BLaER1 (cell line): ENCODE measurements at regions not wholly inside any gene's neighbourhood (a gene's known extent, or its start where the extent isn't known, plus 50 kb on each side); places are given as distances from the start of the nearest gene placed in this dataset.
"Not testable (repeated sequence)": the region's sequence is repeated elsewhere in the genome, so short reads cannot be mapped to it uniquely, and the experiment has no call there.

Experiments used
- H3K27ac ChIP-seq: shearing (Covaris generic); formaldehyde crosslinking; 2 replicates; pipeline ENCODE4 v1.8.1; 2022
- H3K27me3 ChIP-seq: shearing (Covaris generic); formaldehyde crosslinking; 2 replicates; pipeline ENCODE4 v1.8.1; 2022
- H3K36me3 ChIP-seq: shearing (Covaris generic); formaldehyde crosslinking; 2 replicates; pipeline ENCODE4 v1.8.1; 2022
- H3K4me1 ChIP-seq: shearing (Covaris generic); formaldehyde crosslinking; 2 replicates; pipeline ENCODE4 v1.8.1; 2022
- H3K4me2 ChIP-seq: shearing (Covaris generic); formaldehyde crosslinking; 2 replicates; pipeline ENCODE4 v1.8.1; 2022
- H3K4me3 ChIP-seq: shearing (Covaris generic); formaldehyde crosslinking; 2 replicates; pipeline ENCODE4 v1.8.1; 2022
- H3K9ac ChIP-seq: shearing (Covaris generic); formaldehyde crosslinking; 2 replicates; pipeline ENCODE4 v1.8.1; 2022
- H3K9me3 ChIP-seq: shearing (Covaris generic); formaldehyde crosslinking; 2 replicates; pipeline ENCODE4 v1.8.1; 2022
- H4K20me1 ChIP-seq: shearing (Covaris generic); formaldehyde crosslinking; 2 replicates; pipeline ENCODE4 v1.8.1; 2022
- Cebpa-rat ChIP-seq: shearing (Covaris generic); IDR thresholded peaks from 2 replicates; pipeline ENCODE4 v1.8.1; 2022

DNA sequence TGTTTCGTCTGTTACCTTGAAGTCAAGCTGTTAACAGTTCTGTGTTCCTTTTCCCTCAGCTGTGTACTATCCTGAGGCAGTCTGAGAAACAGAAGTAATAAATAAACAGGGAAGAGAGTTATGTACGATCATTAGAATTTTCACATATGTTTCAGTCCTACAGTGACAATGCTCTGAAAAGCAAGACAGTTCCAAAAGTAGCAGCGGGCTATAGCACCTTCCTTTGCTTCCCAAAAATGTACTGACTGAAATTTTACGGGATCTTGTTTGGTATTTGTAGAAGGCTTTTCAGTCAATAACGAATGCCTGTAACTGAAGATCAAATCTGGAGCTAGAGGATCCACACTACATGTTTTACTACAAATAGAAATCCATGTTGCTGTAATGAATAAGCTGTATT lies 428.1 kb downstream of the PYDC2 start:
- H3K4me2 ChIP-seq, result no peak overlapping the region
- no peak for TF ChIP-seq Cebpa-rat
- H3K27ac ChIP-seq, result no peak overlapping the region
- H3K9me3 ChIP-seq, result no peaks in the 10 kb centered on the region
- no peaks in the 10 kb centered on the region for H3K4me1 ChIP-seq
- H4K20me1 ChIP-seq, result no peaks in the 10 kb centered on the region
- no peak overlapping the region for H3K9ac ChIP-seq
- H3K36me3 ChIP-seq, result no peaks in the 10 kb centered on the region
- H3K27me3 ChIP-seq, result no peaks in the 10 kb centered on the region
- H3K4me3 ChIP-seq, result no peak overlapping the region

DNA sequence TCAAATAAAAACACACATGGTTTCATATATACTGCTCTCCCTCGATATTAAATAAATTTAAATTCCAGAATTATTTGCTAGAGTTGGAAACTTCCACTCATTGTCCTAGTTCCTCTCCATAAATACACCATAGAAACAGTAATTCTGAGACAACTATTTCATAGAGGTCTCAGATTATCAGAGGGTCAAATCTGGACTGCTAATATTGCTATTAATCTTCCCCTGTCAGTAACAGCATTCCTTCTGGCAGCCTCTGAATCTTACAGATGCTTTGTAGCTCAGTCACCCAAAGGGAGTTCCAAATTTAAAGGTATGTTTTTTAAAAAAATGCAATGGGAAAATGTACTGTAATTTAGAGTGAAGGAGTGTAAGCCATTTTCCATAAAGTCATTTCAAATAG lies 428.8 kb downstream of the PYDC2 start:
- H4K20me1 ChIP-seq, result no peaks in the 10 kb centered on the region
- no peak overlapping the region for H3K4me3 ChIP-seq
- no peak overlapping the region for H3K27ac ChIP-seq
- no peaks in the 10 kb centered on the region for H3K27me3 ChIP-seq
- H3K4me2 ChIP-seq, result no peak overlapping the region
- H3K36me3 ChIP-seq, result no peaks in the 10 kb centered on the region
- no peak for TF ChIP-seq Cebpa-rat
- H3K9me3 ChIP-seq, result no peaks in the 10 kb centered on the region
- H3K9ac ChIP-seq, result no peak overlapping the region
- no peaks in the 10 kb centered on the region for H3K4me1 ChIP-seq

DNA sequence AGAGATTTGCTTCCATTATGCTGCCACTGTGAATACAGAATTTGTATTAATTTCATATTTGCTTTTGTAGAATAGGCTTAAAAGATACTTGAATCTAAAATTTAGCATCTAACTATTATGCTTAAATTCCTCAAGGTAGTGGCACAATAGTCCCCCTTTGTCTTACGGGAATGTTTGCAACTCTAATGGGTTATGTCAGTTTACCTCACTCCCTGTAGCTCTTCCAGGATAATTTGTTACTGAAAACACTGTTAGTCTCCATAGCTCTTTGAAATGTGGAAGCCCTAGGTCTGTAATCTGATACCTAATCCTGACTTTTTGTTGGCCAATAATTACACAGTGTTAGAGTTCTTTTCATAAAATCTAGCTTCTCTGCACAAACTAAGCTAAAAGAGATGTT lies 433.4 kb downstream of the PYDC2 start:
- no peaks in the 10 kb centered on the region for H4K20me1 ChIP-seq
- no peak overlapping the region for H3K9ac ChIP-seq
- H3K4me3 ChIP-seq, result no peak overlapping the region
- no peak overlapping the region for H3K4me2 ChIP-seq
- H3K27ac ChIP-seq, result no peak overlapping the region
- no peaks in the 10 kb centered on the region for H3K4me1 ChIP-seq
- H3K36me3 ChIP-seq, result no peaks in the 10 kb centered on the region
- no peaks in the 10 kb centered on the region for H3K27me3 ChIP-seq
- no peak for TF ChIP-seq Cebpa-rat
- no peaks in the 10 kb centered on the region for H3K9me3 ChIP-seq

DNA sequence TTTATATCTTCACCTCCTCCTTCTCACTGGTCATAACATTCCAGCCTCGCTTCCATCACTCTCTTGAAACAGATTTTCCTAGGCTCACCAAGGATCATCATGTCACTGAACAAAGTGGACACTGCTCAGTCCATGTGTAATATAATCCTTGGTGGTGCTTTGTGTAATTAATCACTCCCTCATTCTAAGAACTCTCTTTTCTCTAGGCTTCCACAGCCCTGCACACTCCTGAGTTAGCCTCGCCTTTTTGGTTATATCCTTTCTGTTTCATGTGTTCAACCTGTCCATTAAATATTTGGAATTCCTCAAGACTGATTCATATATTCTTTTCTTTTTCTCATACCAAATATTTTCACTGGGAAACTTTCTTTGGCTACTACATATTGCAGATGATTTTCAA lies 440.8 kb downstream of the PYDC2 start:
- no peaks in the 10 kb centered on the region for H3K27me3 ChIP-seq

DNA sequence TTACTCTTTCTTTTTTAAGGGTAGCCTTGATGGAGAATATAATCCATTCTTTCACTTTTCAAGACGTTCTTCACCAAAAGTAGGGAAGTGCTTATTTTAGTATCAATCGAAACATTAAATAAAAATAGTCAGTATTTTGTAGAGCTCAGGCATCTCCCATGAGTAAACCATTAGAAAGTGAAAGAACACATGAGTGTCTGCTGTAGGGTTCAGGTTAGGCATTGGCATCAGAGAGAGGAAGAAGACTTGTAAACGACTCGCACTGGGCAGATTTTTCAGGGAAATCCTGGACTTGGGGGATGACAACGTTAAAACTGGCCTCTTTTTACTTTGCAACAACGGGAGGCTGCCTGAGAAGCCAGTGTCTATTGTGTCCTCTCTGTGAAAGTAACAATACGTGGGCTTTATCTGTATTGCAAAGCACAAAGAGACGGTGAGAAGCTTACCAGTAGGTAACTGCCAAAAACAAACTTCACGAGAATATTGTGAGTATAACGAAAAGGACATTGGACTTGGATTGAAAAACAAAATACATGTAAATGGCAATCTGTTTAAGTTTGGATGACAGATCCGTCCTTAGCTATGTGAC lies 451.7 kb downstream of the PYDC2 start:
- no peak for TF ChIP-seq Cebpa-rat
- Histone ChIP-seq H3K4me1 (0 out of 2 replicates have a peak, but pooled peaks cover 4% of the 10 kb centered on the region), H3K4me2 (0 out of 2 replicates have a peak overlapping the region, but pooled peaks have one; percentile 7), H3K9me3 (no peaks in the 10 kb centered on the region), H3K27me3 (no peaks in the 10 kb centered on the region), H3K36me3 (no peaks in the 10 kb centered on the region), H4K20me1 (no peaks in the 10 kb centered on the region), H3K27ac (no peak overlapping the region), H3K4me3 (no peak overlapping the region), H3K9ac (no peak overlapping the region)

More for the DNA sequence above, 440.8 kb downstream of the PYDC2 start:
- H3K4me3 ChIP-seq, result no peak overlapping the region
- H3K9me3 ChIP-seq, result no peaks in the 10 kb centered on the region
- no peak for TF ChIP-seq Cebpa-rat
- no peaks in the 10 kb centered on the region for H3K36me3 ChIP-seq
- no peak overlapping the region for H3K9ac ChIP-seq
- no peak overlapping the region for H3K4me2 ChIP-seq
- H3K4me1 ChIP-seq, result no peaks in the 10 kb centered on the region
- no peak overlapping the region for H3K27ac ChIP-seq
- H4K20me1 ChIP-seq, result no peaks in the 10 kb centered on the region

DNA sequence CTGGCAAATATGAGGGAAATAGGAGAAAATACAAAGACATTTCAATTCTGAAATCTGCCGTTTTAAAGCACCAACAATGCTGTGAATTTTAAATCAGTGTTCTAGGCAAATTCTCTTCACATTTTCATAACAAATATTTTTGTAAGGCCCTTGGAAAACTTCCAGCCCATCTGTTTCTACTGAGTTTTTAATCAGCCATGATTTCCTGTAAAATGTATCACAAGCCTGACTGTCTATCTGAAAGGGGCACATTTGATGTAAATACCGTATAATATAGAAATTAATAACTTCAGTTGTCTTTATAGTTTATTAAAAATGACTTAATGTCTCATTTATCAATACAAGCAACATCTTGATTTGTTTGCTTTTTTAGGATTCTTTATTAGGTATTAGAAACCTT lies 454.7 kb downstream of the PYDC2 start:
- H4K20me1 ChIP-seq, result no peaks in the 10 kb centered on the region
- no peak for TF ChIP-seq Cebpa-rat

DNA sequence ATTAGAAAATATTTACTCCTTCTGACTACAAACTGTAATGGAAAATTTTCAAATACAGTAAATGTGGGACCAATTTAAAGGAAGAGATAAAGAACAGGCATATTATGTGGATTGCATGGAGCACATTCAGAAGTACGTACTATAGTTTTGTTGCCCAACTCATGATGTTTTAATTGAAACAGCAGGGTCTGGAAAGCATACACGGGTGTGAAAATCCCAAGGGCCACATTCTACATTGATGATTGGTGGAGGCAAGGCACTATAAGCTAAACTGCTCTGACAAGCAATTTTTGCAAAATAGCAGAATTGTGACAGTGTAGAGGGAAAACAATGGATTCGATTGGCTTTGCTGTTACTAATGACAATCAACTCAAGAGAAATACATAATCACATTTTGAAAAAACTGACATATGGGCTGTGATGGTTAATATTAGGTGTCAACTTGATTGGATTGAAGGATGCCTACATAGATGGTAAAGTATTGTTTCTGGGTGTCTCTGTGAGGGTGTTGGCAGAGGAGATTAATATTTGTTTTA lies 458.6 kb downstream of the PYDC2 start:
- H3K4me2 ChIP-seq, result no peak overlapping the region
- H3K4me3 ChIP-seq, result no peak overlapping the region
- TF ChIP-seq Cebpa-rat, result no peak
- H3K9ac ChIP-seq, result no peak overlapping the region
- H3K9me3 ChIP-seq, result no peaks in the 10 kb centered on the region
- no peaks in the 10 kb centered on the region for H3K27me3 ChIP-seq
- no peaks in the 10 kb centered on the region for H3K36me3 ChIP-seq
- no peaks in the 10 kb centered on the region for H4K20me1 ChIP-seq
- H3K27ac ChIP-seq, result no peak overlapping the region
- H3K4me1 ChIP-seq, result no peaks in the 10 kb centered on the region

More for the DNA sequence above, 454.7 kb downstream of the PYDC2 start:
- Histone ChIP-seq H3K27ac (no peak overlapping the region), H3K4me1 (0 out of 2 replicates have a peak, but pooled peaks cover 4% of the 10 kb centered on the region), H3K4me3 (no peak overlapping the region), H3K9me3 (no peaks in the 10 kb centered on the region), H3K36me3 (no peaks in the 10 kb centered on the region), H3K9ac (no peak overlapping the region), H3K4me2 (no peak overlapping the region), H3K27me3 (no peaks in the 10 kb centered on the region)

DNA sequence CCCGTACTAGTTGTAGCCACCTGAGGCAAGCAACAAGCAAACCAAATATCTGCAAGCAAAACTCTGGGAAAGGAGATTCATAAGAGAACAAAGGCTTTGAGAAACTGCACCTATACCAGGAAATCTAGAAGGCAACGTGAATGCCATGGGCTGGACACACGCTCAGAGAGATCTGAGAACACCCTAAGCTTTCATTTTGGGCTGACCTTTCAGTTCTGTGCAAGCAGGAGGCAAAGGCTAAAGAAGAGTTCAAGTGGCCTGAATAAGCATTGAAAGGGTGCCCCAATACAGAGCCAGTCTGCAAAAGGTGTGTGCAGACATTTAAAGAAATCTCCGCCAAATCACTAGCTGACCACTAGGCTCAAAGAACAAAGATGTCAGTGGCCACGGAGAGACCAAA lies 461.6 kb downstream of the PYDC2 start:
- Histone ChIP-seq H3K4me2 (no peak overlapping the region), H4K20me1 (no peaks in the 10 kb centered on the region)

DNA sequence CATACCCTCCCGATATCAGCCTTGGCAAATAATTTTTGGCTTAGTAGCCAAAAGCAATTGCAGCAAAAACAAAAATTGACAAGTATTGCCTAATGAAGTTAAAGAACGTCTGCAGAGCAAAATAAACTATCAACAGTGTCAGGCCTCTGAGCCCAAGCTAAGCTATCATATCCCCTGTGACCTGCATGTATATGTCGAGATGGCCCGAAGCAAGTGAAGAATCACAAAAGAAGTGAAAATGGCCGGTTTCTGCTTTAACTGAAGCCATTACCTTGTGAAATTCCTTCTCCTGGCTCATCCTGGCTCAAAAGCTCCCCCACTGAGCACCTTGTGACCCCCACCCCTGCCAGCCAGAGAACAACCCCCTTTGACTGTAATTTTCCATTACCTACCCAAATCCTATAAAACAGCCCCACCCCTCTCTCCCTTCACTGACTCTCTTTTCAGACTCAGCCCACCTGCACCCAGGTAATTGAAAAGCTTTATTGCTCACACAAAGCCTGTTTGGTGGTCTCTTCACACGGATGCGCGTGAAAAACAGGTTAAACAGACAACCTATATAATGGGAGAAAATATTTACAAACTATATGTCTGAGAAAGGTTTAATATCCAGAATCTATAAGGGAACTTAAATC lies 466.3 kb downstream of the PYDC2 start:
- not testable (repeated sequence) for H3K36me3 ChIP-seq, H3K9me3 ChIP-seq, H3K4me3 ChIP-seq, H3K27ac ChIP-seq, H4K20me1 ChIP-seq, H3K4me2 ChIP-seq, H3K27me3 ChIP-seq, H3K9ac ChIP-seq, H3K4me1 ChIP-seq

More for the DNA sequence above, 461.6 kb downstream of the PYDC2 start:
- no peak overlapping the region for H3K27ac ChIP-seq
- no peaks in the 10 kb centered on the region for H3K27me3 ChIP-seq
- H3K4me1 ChIP-seq, result no peaks in the 10 kb centered on the region
- no peaks in the 10 kb centered on the region for H3K36me3 ChIP-seq
- no peak overlapping the region for H3K9ac ChIP-seq
- no peak for TF ChIP-seq Cebpa-rat
- H3K9me3 ChIP-seq, result no peaks in the 10 kb centered on the region
- no peak overlapping the region for H3K4me3 ChIP-seq

DNA sequence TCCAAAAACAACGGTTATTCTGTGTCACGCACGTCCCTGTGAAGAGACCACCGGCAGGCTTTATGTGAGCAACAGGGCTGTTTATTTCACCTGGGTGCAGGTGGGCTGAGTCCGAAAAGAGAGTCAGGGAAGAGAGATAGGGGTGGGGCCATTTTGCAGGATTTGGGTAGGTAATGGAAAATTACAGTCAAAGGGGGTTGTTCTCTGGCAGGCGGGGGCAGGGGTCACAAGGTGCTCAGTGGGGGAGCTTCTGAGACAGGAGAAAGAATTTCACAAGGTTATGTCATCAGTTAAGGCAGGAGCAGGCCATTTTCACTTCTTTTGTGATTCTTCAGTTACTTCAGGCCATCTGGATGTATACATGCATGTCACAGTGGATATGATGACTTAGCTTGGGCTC lies 467.0 kb downstream of the PYDC2 start:
- H3K4me1 ChIP-seq, H3K9me3 ChIP-seq, H3K4me2 ChIP-seq, H3K9ac ChIP-seq, H4K20me1 ChIP-seq, H3K27me3 ChIP-seq, H3K4me3 ChIP-seq, H3K27ac ChIP-seq, H3K36me3 ChIP-seq: not testable (repeated sequence)
